ENCODE measurements at regions not wholly inside any gene's neighbourhood (a gene's known extent, or its start where the extent isn't known, plus 50 kb on each side); places are given as distances from the start of the nearest gene placed in this dataset.

DNA sequence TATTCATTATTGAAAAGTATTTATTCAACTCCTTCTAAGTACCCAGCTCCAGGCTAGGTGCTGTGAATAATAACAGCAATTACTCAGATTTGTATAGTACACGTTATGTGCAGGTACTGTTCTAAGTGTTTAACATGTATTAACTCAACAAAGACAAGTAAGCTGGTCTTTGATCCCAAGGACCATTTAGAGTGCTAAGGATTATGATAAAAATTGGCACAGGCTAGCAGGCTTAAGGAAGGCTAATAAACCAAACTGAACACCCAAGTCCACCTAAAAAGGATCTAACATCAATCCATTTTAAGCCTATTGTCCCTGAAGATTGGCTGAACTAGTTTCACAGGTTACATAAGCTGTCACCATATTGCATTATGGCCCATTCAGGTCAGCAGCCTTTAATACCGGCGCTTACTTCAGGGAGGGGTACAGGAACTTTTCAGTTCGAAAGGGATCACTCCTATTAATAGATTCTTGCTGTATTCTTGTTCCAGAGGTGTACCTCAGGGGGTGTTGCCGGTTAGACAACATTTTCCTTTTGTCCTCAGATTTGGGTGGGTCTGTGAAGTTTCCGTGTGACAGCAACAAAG is 99.0 kb upstream of the GMDS start:
- TF ChIP-seq EZH2 (IDR thresholded peaks at IDR 0.05) (no peak), POLR2AphosphoS5 (IDR thresholded peaks at IDR 0.05; ENCODE audit: borderline replicate concordance, low read depth, low read length) (no peak), FOXP2 (optimal IDR thresholded peaks at IDR 0.05; ENCODE audit: control extremely low read depth, extremely low read length, insufficient read depth) (no peak)
